ENCODE measurements at regions not wholly inside any gene's neighbourhood (a gene's known extent, or its start where the extent isn't known, plus 50 kb on each side); places are given as distances from the start of the nearest gene placed in this dataset.
"Not testable (repeated sequence)": the region's sequence is repeated elsewhere in the genome, so short reads cannot be mapped to it uniquely, and the experiment has no call there.

- no peak for DNase-seq
Measured at GRCh38 chr5:39623291-39623865, 198.6 kb upstream of the DAB2 start.

GRCh38 chr5:39622281-39622680 is 197.5 kb upstream of the DAB2 start:
- DNase-seq, result no peak

- DNase-seq, result no peak
Measured at GRCh38 chr5:39619168-39619818, 194.5 kb upstream of the DAB2 start.

DNA sequence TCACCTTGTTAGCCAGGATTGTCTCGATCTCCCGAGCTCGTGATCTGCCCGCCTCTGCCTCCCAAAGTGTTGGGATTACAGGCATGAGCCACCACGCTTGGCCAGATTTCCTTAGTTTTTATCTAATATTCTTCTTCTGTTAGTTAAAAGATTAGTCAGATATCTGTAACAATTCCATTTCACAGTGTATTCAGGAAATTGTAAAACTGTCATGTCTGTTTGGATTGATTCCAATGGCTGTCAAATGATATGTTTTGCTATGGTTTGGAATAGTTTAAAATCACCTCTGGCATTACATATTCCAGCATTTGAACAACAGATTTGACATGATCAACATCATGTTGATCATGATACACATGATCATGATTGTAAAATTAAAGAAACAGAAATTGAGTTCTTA is 193.6 kb upstream of the DAB2 start:
- no peak for DNase-seq

GRCh38 chr5:39616131-39616530 is 191.4 kb upstream of the DAB2 start:
- DNase-seq, result no peak

DNA sequence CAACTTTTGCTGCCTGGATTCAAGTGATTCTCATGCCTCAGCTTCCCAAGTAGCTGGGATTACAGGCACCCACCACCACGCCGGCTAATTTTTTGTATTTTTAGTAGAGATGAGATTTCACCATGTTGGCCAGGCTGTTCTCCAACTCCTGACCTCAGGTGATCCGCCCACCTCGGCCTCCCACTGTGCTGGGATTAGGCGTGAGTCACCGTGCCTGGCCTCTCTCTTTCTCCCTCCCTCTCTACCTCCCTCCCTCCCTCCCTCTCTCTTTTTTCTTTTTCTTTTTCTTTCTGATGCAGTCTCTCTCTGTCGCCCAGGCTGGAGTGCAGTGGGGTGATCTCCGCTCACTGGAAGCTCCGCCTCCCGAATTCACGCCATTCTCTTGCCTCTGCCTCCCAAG is 186.3 kb upstream of the DAB2 start:
- DNase-seq, result not testable (repeated sequence)

DNA sequence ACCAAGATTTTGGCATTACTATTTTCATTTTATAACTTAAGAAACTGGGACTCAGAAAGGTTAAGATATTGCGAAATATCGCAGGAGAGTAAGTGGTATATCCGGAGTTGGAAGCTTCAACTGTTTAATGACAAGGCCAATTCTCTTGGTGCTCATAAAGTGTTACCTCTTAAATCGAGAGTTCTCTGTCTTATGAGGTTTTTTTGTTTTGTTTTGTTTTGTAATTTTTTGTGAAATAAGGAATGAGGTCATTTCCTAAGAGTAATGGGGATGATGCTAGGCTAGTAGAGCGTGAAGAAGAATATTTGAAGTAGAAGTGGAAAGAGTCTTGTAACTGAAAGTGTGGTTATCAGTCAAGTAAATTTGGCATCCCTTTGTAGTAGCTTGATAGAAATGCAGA is 183.2 kb upstream of the DAB2 start:
- no peak for DNase-seq

- DNase-seq, result no peak
Measured at GRCh38 chr5:39606591-39606990, 181.8 kb upstream of the DAB2 start.

GRCh38 chr5:39605588-39606575 is 181.1 kb upstream of the DAB2 start:
- DNase-seq, result no peak

GRCh38 chr5:39605145-39605544 is 180.4 kb upstream of the DAB2 start:
- DNase-seq, result no peak

GRCh38 chr5:39604491-39604890 is 179.7 kb upstream of the DAB2 start:
- no peak for DNase-seq

- no peak for DNase-seq
Measured at GRCh38 chr5:39599721-39600431, 175.1 kb upstream of the DAB2 start.

GRCh38 chr5:39598661-39599248 is 174.0 kb upstream of the DAB2 start:
- DNase-seq, result no peak

DNA sequence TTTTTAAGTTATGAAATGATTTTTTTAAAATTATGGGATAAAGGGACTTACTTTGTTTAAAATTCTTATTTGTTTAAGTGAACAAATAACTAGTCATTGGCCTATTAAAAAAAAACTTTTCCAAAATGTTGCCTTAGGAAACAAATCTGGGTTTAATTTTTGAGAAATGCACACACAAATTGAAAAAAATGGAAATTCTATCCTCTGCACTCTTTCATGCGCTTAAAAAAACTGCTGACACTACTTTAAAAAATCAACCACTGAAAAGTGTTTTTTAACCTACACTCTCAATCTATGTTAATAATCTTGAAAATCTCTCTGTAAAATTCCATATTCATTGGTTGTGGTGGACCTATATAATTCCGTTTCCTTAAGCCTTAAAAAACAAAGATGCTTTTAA is 163.4 kb upstream of the DAB2 start:
- no peak for DNase-seq

DNA sequence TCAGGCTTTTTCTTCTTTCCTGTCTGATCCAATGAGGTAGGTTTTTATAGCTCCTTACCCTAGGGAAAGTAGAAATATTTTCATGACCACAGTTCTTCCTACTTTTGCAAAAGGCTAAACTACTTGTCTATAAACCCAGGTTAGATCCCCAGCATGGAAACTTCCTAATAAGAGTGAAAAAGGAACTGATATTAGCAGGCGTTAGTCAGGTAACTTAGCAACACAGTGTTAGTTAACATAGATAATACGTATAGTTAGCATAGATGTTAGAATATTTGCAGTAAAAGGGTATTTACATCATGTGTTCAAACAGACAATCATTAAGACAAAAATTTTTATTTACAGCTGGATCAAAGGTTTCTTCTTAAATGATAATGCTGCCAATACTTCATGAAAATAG is 162.9 kb upstream of the DAB2 start:
- no peak for DNase-seq

DNA sequence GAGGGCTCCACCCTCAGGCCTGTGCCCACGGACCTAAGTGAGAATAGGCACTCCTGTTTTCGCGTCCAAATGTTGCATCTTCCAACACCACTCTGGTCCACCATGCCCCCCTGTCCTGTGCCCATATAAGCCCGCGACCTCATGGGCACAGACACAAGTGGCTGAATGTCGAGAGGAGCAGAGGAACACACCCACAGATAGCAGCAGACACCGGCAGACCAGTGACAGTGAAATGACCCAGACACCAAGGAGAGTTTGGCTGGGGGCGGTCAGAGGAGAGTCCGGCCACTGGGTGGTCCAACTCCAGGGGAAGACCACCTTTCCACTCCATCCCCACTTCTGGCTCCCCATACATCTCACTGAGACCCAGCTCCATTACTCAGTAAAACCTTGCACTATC is 161.4 kb upstream of the DAB2 start:
- DNase-seq, result no peak

- no peak for DNase-seq
Measured at GRCh38 chr5:39584927-39585326, 160.1 kb upstream of the DAB2 start.

DNA sequence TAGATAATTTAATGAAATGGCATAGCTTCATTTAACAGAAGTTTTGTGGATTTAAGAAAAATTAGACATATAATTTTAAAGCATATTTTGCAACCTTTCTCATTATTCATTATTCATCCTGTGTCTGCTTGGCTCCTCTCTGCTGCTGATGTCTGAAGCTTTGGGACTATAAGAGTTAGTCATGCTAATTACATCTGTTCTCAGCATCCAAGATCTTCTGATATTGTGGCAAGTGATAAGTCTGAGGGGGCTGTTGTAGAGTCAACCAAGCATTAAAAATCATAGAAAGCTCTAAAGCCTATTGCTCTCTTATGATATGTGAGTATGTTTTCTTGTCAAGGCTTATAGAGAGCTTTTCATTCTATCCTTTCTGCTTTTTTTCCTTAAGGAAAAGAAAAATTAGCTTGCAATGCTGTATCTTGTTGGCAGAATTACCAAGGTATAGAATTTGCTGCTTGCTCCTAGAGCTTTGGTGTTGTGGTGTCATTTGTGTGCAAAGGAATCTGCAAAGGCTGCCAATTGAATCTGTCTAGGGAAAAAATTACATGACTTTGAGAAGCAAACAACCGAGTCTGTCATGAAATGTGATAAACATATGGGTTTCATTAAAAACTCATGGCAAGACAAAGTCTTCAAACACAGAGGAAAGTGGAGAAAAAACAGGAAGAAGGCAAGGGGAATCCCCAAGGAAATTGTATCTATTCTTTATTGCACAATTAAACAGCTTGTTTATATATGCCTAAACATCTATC is 156.1 kb upstream of the DAB2 start:
- no peak for DNase-seq

DNA sequence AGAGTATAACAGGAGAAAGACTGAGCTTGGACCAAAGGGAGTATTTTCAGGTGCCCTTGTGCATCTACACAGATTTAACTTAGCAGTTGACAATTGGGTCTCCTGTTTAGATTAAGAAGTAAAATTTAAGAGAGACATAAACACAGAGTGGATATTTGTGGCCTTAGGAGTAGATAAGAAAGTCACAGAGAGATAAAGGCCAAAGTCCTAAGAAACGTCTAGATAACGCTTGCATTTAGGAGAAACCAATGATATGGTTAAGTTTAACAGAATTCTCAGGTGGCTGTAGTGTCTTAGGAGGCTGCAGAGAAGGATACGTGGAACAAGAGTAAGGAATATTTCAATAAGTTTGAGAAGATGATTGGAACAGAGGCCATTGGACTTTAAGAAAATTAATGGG is 155.0 kb upstream of the DAB2 start:
- no peak for DNase-seq

- no peak for DNase-seq
Measured at GRCh38 chr5:39578887-39579497, 154.2 kb upstream of the DAB2 start.
